ENCODE measurements at regions not wholly inside any gene's neighbourhood (a gene's known extent, or its start where the extent isn't known, plus 50 kb on each side); places are given as distances from the start of the nearest gene placed in this dataset.

DNA sequence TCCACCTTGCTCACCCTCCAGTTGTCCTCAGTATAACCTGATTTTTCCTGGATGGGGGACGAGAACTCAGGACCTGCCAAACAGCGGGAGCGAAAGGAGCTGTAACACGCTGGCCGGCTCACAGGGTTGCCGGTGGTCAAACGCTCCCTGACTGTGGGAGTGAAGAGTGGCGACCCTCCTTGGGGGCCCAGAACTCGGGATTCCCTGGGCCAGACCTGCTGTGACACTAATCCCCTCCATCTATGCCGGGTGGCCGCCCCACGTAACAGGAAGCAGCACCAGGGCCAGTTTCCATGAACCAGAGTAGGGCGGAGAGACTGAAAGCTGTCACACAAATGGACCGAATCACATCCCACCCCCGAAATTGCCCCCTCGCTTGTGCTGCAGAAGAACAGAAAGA lies 1809.2 kb upstream of the ACO1 start:
- intact Hi-C loops (cut with DNase I): loop anchor here (10.0 kb wide), 1 partner anchor 50 kb away; no protein-coding TSS in a partner anchor
- Histone ChIP-seq H3K36me3 (no peaks in the 10 kb centered on the region), H3K27ac (no peak overlapping the region), H3K4me3 (no peak overlapping the region), H3K4me1 (no peaks in the 10 kb centered on the region), H3K9me3 (peaks cover 0 to 3% (median 0%) of the 10 kb centered on the region in 4 donors), H3K27me3 (no peaks in the 10 kb centered on the region)
- no peak for DNase-seq
- WGBS, 2 donors: 88 to 93% methylated on average over 16 of the region's 16 CpGs
- no peak for TF ChIP-seq EP300 (IDR thresholded peaks at IDR 0.05)
- TF ChIP-seq, protein P1, sequence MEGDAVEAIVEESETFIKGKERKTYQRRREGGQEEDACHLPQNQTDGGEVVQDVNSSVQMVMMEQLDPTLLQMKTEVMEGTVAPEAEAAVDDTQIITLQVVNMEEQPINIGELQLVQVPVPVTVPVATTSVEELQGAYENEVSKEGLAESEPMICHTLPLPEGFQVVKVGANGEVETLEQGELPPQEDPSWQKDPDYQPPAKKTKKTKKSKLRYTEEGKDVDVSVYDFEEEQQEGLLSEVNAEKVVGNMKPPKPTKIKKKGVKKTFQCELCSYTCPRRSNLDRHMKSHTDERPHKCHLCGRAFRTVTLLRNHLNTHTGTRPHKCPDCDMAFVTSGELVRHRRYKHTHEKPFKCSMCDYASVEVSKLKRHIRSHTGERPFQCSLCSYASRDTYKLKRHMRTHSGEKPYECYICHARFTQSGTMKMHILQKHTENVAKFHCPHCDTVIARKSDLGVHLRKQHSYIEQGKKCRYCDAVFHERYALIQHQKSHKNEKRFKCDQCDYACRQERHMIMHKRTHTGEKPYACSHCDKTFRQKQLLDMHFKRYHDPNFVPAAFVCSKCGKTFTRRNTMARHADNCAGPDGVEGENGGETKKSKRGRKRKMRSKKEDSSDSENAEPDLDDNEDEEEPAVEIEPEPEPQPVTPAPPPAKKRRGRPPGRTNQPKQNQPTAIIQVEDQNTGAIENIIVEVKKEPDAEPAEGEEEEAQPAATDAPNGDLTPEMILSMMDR (IDR thresholded peaks at IDR 0.05): no peak
- TF ChIP-seq POLR2A (IDR thresholded peaks at IDR 0.05): no peak
- no peak for TF ChIP-seq POLR2AphosphoS5 (IDR thresholded peaks at IDR 0.05)

DNA sequence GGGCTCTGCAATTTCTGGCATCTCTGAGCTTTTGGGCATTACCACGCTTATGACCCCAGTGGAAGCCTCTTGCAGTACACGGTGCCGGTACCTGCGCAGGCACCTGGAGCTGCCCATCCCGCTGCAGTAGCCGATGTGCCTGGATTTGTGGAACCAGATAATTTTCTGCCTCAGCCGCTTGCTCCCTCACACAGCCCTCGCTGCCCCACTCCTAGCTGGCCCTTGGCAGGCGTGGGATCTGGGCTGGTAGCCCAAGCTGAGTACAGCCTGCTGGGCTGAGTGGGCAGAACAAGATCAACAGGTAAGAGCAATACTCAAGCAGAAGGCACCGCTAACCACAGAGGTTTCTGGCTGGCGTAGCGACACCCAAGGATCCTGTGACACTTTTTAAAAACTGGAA lies 1808.8 kb upstream of the ACO1 start:
- 94% methylated on average over 12 of the region's 12 CpGs for WGBS, 2 donors
- no peak for TF ChIP-seq EP300 (IDR thresholded peaks at IDR 0.05)
- TF ChIP-seq, protein P1 (IDR thresholded peaks at IDR 0.05): no peak
- no peak for TF ChIP-seq POLR2A (IDR thresholded peaks at IDR 0.05)
- no peak for TF ChIP-seq POLR2AphosphoS5 (IDR thresholded peaks at IDR 0.05)
- H3K4me1 ChIP-seq: no peaks in the 10 kb centered on the region
- H3K27ac ChIP-seq: no peak overlapping the region
- H3K27me3 ChIP-seq: no peaks in the 10 kb centered on the region
- intact Hi-C loops (cut with DNase I): loop anchor here (10.0 kb wide), 1 partner anchor 51 kb away; no protein-coding TSS in a partner anchor
- H3K4me3 ChIP-seq: no peak overlapping the region
- H3K36me3 ChIP-seq: no peaks in the 10 kb centered on the region
- peaks cover 0 to 3% (median 0%) of the 10 kb centered on the region in 4 donors for H3K9me3 ChIP-seq
- DNase-seq: no peak

DNA sequence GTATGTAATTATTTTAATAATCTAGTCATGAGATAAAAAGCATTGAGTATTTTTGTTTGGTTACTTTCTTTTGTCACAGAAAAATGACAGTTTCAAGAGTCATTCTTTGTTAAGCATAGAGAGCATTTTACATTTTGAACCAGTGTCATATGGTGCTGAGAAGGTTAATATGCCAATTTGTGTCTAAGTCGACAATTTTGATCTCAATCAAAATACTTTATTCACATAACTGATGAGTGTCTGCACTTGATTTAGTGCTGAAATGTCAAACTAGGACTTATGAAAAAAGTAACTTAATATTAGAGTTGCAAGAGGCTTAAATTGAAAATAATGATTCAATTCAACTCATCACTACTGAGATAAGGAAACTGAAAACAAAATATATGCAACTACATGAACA lies 1804.6 kb upstream of the ACO1 start:
- no peak for DNase-seq
- Histone ChIP-seq H3K4me1 (no peaks in the 10 kb centered on the region), H3K36me3 (no peaks in the 10 kb centered on the region), H3K27me3 (no peaks in the 10 kb centered on the region), H3K27ac (no peak overlapping the region), H3K9me3 (peaks cover 0 to 3% (median 0%) of the 10 kb centered on the region in 4 donors), H3K4me3 (no peak overlapping the region)
- TF ChIP-seq, protein P1 (IDR thresholded peaks at IDR 0.05): no peak
- TF ChIP-seq EP300 (IDR thresholded peaks at IDR 0.05) (no peak), POLR2A (IDR thresholded peaks at IDR 0.05) (no peak), POLR2AphosphoS5 (IDR thresholded peaks at IDR 0.05) (no peak)
- intact Hi-C loops (cut with DNase I): loop anchor here (10.0 kb wide), 1 partner anchor 55 kb away; no protein-coding TSS in a partner anchor
- 84 to 90% methylated on average over 1 of the region's 1 CpG for WGBS, 2 donors

DNA sequence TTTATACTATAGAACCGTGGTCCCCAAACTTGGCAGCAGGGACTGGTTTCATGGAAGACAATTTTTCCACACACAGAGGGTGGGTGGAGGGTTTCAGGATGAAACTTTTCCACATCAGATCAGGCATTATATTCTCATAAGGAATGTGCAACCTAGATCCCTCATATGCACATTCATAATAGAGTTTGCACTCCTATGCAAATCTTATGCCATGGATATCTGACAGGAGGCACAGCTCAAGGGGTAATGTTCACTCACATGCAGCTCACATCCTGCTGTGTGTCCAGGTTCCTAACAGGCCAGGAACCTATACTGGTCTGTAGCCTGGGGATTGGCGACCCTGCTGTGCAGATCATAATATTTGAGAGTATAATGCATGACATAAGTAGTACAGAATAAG lies 1802.2 kb upstream of the ACO1 start:
- Histone ChIP-seq H3K27ac (no peak overlapping the region), H3K4me3 (no peak overlapping the region), H3K27me3 (no peaks in the 10 kb centered on the region), H3K9me3 (no peaks in the 10 kb centered on the region), H3K36me3 (no peaks in the 10 kb centered on the region), H3K4me1 (no peaks in the 10 kb centered on the region)
- TF ChIP-seq, protein P1 (IDR thresholded peaks at IDR 0.05): no peak
- TF ChIP-seq POLR2AphosphoS5 (IDR thresholded peaks at IDR 0.05) (no peak), EP300 (IDR thresholded peaks at IDR 0.05) (no peak), POLR2A (IDR thresholded peaks at IDR 0.05) (no peak)
- no peak for DNase-seq
- intact Hi-C loops (cut with DNase I): no loop called here
- WGBS, 2 donors: 62 to 74% methylated on average over 2 of the region's 2 CpGs

DNA sequence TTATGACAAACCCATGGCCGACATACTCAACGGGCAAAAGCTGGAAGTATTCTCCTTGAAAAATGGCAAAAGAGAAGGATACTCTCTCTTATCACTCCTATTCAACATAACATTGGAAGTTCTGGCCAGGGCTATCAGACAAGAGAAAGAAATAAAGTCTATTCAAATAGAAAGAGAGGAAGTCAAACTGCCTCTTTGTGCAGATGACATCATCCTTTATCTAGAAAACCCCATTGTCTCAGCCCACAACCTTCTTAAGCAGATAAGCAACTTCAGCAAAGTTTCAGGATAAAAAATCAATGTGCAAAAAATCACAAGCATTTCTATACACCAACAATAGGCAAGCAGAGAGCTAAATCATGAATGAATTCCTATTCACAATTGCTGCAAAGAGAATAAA lies 1799.9 kb upstream of the ACO1 start:
- no peaks in the 10 kb centered on the region for H3K4me1 ChIP-seq
- WGBS, 2 donors: 58 to 86% methylated on average over 2 of the region's 2 CpGs
- H3K27me3 ChIP-seq: no peaks in the 10 kb centered on the region
- no peak overlapping the region for H3K4me3 ChIP-seq
- H3K9me3 ChIP-seq: no peaks in the 10 kb centered on the region
- no peak for DNase-seq
- TF ChIP-seq POLR2A (IDR thresholded peaks at IDR 0.05) (no peak), POLR2AphosphoS5 (IDR thresholded peaks at IDR 0.05) (no peak), EP300 (IDR thresholded peaks at IDR 0.05) (no peak)
- TF ChIP-seq, protein P1 (IDR thresholded peaks at IDR 0.05): no peak
- H3K27ac ChIP-seq: no peak overlapping the region
- no peaks in the 10 kb centered on the region for H3K36me3 ChIP-seq
- intact Hi-C loops (cut with DNase I): no loop called here

All from sigmoid colon (tissue), 6 donors.